Caco-2 (cell line): ENCODE measurements at regions not wholly inside any gene's neighbourhood (a gene's known extent, or its start where the extent isn't known, plus 50 kb on each side); places are given as distances from the start of the nearest gene placed in this dataset.

Source experiments
- BruUV-seq: library from RNA; stranded (reverse); fragments of 400-500 nt; replicated peaks from 2 replicates; lab custom pipeline; 2021; lab: Mats Ljungman, UMichigan
- CTCF ChIA-PET: fragments of 300-600 bp; sonication (Branson Sonifier 250); formaldehyde crosslinking; loops from one replicate; lab custom pipeline; 2022; ENCODE audit warnings: antibody characterized with exemption; lab: Charles Lee
- POLR2A ChIA-PET: fragments of 300-600 bp; sonication (Branson Sonifier 250); formaldehyde crosslinking; loops from one replicate; lab custom pipeline; 2022; ENCODE audit warnings: antibody characterized with exemption; lab: Charles Lee
- DNase-seq, 2 experiments: peaks; one replicate each; pipeline versions ENCODE4 v3.0.0 to v3.0.0-alpha.2; 2020 to 2022
- H3K27me3 ChIP-seq: replicated peaks from 2 replicates; pipeline ENCODE4 v1.6.0; 2011; ENCODE audit warnings: low read length; ENCODE audit not compliant: control insufficient read depth, insufficient read depth
- H3K36me3 ChIP-seq: 2 replicates; pipeline ENCODE4 v1.5.1; 2011; ENCODE audit warnings: low read length; ENCODE audit not compliant: control insufficient read depth, insufficient read depth
- H3K4me1 ChIP-seq: fragments of 250-450 bp; sonication (Bioruptor Pico); 2 replicates; pipeline ENCODE4 v1.5.1; 2020; ENCODE audit warnings: mild to moderate bottlenecking
- H3K4me3 ChIP-seq: 2 replicates; pipeline ENCODE4 v1.5.1; 2011; ENCODE audit warnings: low read depth, mild to moderate bottlenecking, control low read depth, low read length
- H3K9me3 ChIP-seq: fragments of 250-450 bp; sonication (Bioruptor Pico); 2 replicates; pipeline ENCODE4 v1.5.1; 2020; ENCODE audit warnings: mild to moderate bottlenecking, moderate library complexity
- H3K27ac Mint-ChIP-seq: one replicate; pipeline ENCODE4 v1.8.0; 2022; ENCODE audit warnings: mixed read lengths; ENCODE audit not compliant: unreplicated experiment
- H3K27me3 Mint-ChIP-seq: one replicate; pipeline ENCODE4 v1.8.0; 2022; ENCODE audit warnings: mixed read lengths; ENCODE audit not compliant: insufficient read depth, unreplicated experiment
- H3K36me3 Mint-ChIP-seq: one replicate; pipeline ENCODE4 v1.8.0; 2022; ENCODE audit warnings: mild to moderate bottlenecking, mixed read lengths; ENCODE audit not compliant: insufficient read depth, unreplicated experiment
- H3K4me1 Mint-ChIP-seq: one replicate; pipeline ENCODE4 v1.8.0; 2022; ENCODE audit warnings: low read depth, mixed read lengths; ENCODE audit not compliant: unreplicated experiment
- H3K4me3 Mint-ChIP-seq: one replicate; pipeline ENCODE4 v1.8.0; 2022; ENCODE audit warnings: mild to moderate bottlenecking, moderate library complexity, mixed read lengths; ENCODE audit not compliant: unreplicated experiment
- H3K9me3 Mint-ChIP-seq: one replicate; pipeline ENCODE4 v1.8.0; 2022; ENCODE audit warnings: mixed read lengths; ENCODE audit not compliant: unreplicated experiment
- intact Hi-C: fragments of 100-400 bp; cut with micrococcal nuclease; formaldehyde crosslinking; loops from one replicate; pipeline ENCODE4 v1.10.0; 2022; ENCODE audit not compliant: unreplicated experiment
- TF ChIP-seq, protein P1 (sequence below), 2 experiments: fragments of 200-600 bp in 1 of 2; IDR thresholded peaks; 1 replicate in 1 of 2; 2 replicates in 1 of 2; pipeline versions ENCODE4 v1.5.1 to v1.8.0; 2011 to 2022; ENCODE audit warnings: antibody characterized with exemption in 1 of 2, control low read depth in 1 of 2, inconsistent platforms in 1 of 2, low read depth in 1 of 2, low read length in 1 of 2, mild to moderate bottlenecking in 1 of 2, moderate library complexity in 1 of 2; ENCODE audit not compliant: insufficient read depth in 1 of 2, severe bottlenecking in 1 of 2, unreplicated experiment in 1 of 2

DNA sequence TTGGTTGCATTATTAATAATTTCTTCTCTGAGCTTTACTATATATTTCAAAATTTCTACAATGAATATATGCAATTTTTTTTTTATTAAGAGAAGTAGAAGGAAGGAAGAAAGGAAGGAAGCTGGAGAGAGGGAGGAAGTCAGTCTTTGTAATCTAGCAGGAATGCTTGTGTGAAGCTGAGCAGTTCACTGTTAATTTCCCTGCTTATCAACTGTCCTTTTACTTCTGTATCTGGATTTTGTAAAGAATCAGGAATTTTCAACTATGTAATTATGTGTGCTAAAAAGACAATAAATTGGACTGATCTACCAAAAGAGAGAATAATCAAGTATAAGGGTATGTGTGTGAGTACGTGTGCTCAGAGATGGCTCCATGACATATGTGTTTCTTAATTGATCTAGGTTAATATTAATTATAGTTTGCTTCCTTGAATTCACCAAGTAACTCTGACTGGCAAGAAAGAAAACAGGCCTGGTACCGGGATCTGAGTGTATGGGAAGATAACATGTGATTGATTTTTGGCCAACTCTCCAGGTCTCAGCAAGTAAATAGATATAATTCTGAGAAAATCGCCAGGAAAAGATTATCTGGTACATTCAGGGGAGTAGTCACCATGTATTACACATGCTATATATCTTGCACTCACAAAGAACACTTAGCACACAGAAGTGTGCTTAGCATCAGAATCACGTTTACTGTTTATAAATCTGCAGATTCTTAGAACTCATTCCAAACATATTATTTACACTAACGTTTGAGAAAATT lies 1758.8 kb upstream of the WWC1 start:
- CTCF ChIA-PET, result no interaction called here

DNA sequence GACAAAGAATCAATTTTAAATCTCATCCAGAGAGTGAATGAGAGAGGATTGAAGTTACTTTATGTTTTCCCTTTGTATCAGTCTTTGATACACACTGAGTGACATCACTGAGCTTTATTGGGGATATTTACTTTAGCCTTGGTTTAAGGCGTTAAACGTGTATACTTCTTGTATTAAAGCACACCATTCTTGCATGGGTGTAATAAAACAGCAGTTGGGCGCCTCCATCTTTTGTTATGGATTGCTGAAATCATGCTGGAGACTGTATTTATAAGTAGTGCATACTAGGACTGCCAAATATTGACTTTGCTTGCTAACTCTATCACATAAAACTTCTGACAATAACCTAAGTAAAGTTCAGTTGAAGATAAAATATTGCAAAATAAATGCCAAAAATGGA lies 1755.8 kb upstream of the WWC1 start:
- H3K4me3 Mint-ChIP-seq, result no peak overlapping the region
- TF ChIP-seq, protein P1, sequence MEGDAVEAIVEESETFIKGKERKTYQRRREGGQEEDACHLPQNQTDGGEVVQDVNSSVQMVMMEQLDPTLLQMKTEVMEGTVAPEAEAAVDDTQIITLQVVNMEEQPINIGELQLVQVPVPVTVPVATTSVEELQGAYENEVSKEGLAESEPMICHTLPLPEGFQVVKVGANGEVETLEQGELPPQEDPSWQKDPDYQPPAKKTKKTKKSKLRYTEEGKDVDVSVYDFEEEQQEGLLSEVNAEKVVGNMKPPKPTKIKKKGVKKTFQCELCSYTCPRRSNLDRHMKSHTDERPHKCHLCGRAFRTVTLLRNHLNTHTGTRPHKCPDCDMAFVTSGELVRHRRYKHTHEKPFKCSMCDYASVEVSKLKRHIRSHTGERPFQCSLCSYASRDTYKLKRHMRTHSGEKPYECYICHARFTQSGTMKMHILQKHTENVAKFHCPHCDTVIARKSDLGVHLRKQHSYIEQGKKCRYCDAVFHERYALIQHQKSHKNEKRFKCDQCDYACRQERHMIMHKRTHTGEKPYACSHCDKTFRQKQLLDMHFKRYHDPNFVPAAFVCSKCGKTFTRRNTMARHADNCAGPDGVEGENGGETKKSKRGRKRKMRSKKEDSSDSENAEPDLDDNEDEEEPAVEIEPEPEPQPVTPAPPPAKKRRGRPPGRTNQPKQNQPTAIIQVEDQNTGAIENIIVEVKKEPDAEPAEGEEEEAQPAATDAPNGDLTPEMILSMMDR (IDR thresholded peaks at IDR 0.05; ENCODE audit: insufficient read depth in 1 of 2, low read depth in 1 of 2, low read length in 1 of 2, severe bottlenecking in 1 of 2, unreplicated experiment in 1 of 2), result no peak
- DNase-seq, result no peak
- no peaks in the 10 kb centered on the region for H3K4me1 Mint-ChIP-seq
- Histone ChIP-seq H3K27me3 (no peaks in the 10 kb centered on the region), H3K4me1 (no peaks in the 10 kb centered on the region), H3K4me3 (no peak overlapping the region), H3K36me3 (no peaks in the 10 kb centered on the region), H3K9me3 (no peaks in the 10 kb centered on the region)
- H3K27me3 Mint-ChIP-seq, result no peaks in the 10 kb centered on the region
- intact Hi-C loops, result no loop called here
- H3K9me3 Mint-ChIP-seq, result no peaks in the 10 kb centered on the region
- ChIA-PET CTCF (no interaction called here), POLR2A (no interaction called here)
- BruUV-seq, result no TSS peak
- no peak overlapping the region for H3K27ac Mint-ChIP-seq
- H3K36me3 Mint-ChIP-seq, result no peaks in the 10 kb centered on the region

More for the DNA sequence above, 1758.8 kb upstream of the WWC1 start:
- H3K27me3 ChIP-seq, result no peaks in the 10 kb centered on the region
- no peak overlapping the region for H3K4me3 ChIP-seq
- Mint-ChIP-seq H3K27me3 (no peaks in the 10 kb centered on the region), H3K27ac (no peak overlapping the region), H3K4me3 (no peak overlapping the region), H3K36me3 (no peaks in the 10 kb centered on the region), H3K9me3 (no peaks in the 10 kb centered on the region), H3K4me1 (no peaks in the 10 kb centered on the region)
- no peaks in the 10 kb centered on the region for H3K9me3 ChIP-seq
- TF ChIP-seq, protein P1 (IDR thresholded peaks at IDR 0.05; ENCODE audit: insufficient read depth in 1 of 2, low read depth in 1 of 2, low read length in 1 of 2, severe bottlenecking in 1 of 2, unreplicated experiment in 1 of 2), result no peak
- no TSS peak for BruUV-seq
- no peaks in the 10 kb centered on the region for H3K36me3 ChIP-seq
- DNase-seq, result no peak
- no peaks in the 10 kb centered on the region for H3K4me1 ChIP-seq
- intact Hi-C loops, result no loop called here
- POLR2A ChIA-PET, result no interaction called here

DNA sequence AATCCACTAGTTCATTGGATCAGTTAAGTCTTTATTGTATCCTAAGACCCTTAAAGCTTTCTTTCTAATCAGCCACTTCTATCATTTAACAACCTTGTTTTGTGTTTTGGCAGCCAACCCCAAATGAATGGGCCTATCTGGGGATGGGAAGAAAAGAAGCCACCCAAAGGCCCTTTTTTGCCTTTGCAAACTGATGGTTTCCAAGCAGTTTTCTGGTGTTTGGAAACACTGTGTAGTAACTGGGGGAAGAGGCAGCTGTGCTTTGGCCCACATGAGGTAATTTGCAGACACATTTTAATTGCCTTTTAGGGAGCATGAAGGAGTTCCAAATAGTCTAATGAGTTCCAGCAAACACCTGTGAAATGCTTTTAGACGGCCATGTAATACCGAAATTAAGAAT lies 1751.3 kb upstream of the WWC1 start:
- Histone ChIP-seq H3K4me3 (no peak overlapping the region), H3K36me3 (no peaks in the 10 kb centered on the region), H3K27me3 (no peaks in the 10 kb centered on the region), H3K4me1 (no peaks in the 10 kb centered on the region), H3K9me3 (no peaks in the 10 kb centered on the region)
- Mint-ChIP-seq H3K36me3 (no peaks in the 10 kb centered on the region), H3K4me3 (no peak overlapping the region), H3K27me3 (no peaks in the 10 kb centered on the region), H3K27ac (no peak overlapping the region), H3K4me1 (no peaks in the 10 kb centered on the region), H3K9me3 (no peaks in the 10 kb centered on the region)
- TF ChIP-seq, protein P1 (IDR thresholded peaks at IDR 0.05; ENCODE audit: insufficient read depth in 1 of 2, low read depth in 1 of 2, low read length in 1 of 2, severe bottlenecking in 1 of 2, unreplicated experiment in 1 of 2), result no peak
- POLR2A ChIA-PET, result no interaction called here
- intact Hi-C loops, result no loop called here
- CTCF ChIA-PET, result no interaction called here
- no peak for DNase-seq
- BruUV-seq, result no TSS peak
